HG03565 (cell line): ENCODE measurements at regions not wholly inside any gene's neighbourhood (a gene's known extent, or its start where the extent isn't known, plus 50 kb on each side); places are given as distances from the start of the nearest gene placed in this dataset.

Source experiments
- ATAC-seq: cut with Tn5 transposase; IDR thresholded peaks from one replicate; pipeline ENCODE4 v1.9.1; 2021; ENCODE audit warnings: mild to moderate bottlenecking, moderate library complexity; ENCODE audit not compliant: unreplicated experiment

DNA sequence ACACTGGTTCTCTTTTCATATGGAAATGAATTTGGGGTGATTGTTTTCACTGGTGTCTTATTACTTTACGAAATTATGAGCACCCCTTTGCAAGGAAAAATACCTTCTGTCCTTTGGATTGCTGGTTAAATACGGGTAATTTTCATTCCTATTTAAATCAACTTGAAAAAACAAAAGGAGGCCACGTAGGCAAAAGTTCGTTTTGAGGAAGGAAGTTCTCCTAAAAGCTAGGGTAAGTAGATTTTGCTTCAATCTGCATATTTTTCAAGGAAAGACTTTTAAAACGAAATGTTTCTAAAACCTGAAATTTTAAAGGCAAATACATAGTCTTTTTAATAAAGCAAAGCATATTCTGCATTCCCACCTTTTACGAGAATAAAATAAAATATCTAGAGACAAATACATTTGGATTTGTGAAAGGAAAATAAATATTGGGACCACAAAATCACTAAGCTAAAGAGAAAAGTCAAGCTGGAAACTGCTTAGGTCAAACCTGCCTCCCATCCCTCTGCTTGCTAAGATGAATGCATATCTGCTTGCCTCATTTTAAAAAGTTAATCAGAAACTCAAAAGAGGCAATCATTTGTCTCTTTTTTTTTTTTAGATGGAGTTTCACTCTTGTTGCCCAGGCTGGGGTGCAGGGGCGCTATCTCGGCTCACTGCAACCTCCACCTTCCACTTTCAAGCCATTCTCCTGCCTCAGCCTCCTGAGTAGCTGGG, 70.9 kb upstream of the ETS2 start:
- ATAC-seq: no peak

DNA sequence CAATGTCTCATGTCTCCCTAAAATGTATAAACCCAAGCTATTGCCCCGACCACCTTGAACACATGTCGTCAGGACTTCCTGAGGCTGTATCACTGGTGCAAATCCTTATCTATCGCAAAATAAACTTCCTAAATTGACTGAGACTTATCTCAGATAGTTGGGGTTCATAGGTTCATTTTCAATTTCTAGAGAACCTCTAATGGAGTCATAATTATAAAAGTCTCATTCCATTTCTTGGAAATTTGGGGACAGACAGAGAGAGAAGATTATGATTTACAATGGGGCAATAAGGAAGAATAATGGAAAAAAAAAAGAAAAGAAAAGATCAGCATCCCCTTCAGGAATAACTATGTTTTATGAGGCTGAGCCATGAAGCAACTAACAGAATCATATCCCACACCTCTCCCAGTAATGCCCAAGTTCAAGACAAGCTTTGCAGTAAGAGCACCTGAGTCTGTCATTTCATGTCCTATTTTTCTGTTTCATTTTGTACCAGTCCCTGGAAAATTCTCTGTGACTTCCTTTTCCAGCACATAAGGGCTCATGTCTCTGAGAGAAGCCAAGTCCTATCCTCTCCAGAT, 70.0 kb upstream of the ETS2 start:
- ATAC-seq: no peak

DNA sequence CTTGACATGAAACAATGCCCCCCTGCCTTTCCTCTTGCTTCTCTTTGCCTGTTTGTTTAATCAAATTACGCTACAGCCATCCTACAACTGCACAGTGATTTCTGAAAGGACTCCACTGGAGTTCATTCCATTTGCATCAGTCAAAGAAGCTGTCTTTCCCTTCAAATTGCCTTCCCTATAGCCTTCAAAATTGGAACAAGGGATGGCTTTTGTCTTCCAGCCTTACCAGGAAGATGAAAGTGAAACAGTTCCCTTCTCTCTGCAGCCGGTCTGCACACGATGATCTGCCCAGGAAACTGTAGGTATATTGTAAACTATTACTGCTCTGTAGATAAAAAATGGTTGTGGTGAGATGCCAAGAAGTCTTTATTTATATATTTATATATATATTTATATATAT, 65.6 kb upstream of the ETS2 start:
- ATAC-seq: no peak

DNA sequence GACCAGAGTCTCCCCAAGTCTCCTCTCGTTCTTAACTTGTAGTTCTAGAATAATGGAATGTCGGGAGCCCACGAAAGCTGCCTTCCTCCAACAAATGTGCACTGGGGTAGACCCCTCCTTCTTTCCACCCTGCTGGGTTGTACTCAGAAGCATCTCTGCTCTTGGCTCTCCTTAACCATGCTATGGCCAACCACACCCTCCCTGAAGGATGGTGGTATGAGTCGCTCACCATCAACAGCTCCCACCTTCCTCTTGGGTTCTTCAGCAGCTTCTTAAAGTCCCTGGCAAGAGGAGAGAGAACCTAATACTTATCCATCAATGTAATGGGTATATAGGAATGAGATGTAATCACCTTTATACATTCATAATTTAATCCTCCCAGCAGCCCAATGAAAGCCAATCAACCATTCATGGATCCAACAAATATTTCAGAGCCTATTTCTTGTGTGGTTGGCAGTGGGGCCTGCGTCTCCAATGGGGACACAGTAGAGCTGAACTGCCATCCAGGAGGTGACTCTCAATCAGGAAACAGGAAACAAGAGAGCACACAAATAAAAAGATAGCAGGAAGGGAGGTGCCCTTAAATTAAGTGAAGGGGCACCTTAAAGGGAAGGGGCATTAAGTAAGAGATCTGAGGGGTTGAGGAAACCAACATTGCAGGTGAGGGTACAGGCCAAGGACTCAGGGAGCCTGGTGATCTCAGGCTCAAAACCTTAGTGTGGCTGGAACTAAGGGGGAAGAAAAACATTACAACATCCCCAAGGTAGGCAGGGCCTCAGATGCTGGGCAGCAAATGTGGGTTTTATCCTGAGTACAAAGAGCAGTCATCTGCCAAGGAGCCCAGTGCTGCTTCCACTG, 64.4 kb upstream of the ETS2 start:
- no peak for ATAC-seq

DNA sequence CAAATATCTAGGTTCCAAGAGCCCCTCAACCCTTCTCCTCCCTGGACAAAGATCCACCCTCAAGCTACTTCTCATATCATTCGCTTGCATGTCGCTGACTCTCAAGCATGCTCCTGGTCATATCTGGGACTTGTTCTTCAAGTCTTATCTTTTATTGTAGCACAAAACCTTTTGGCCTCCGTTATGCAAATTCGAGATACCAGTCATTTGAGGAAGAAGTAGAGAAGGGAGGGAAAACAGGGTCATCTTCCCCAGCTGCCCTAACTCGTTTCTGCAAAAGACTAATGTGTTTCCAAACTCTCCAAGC, 63.8 kb upstream of the ETS2 start:
- no peak for ATAC-seq

DNA sequence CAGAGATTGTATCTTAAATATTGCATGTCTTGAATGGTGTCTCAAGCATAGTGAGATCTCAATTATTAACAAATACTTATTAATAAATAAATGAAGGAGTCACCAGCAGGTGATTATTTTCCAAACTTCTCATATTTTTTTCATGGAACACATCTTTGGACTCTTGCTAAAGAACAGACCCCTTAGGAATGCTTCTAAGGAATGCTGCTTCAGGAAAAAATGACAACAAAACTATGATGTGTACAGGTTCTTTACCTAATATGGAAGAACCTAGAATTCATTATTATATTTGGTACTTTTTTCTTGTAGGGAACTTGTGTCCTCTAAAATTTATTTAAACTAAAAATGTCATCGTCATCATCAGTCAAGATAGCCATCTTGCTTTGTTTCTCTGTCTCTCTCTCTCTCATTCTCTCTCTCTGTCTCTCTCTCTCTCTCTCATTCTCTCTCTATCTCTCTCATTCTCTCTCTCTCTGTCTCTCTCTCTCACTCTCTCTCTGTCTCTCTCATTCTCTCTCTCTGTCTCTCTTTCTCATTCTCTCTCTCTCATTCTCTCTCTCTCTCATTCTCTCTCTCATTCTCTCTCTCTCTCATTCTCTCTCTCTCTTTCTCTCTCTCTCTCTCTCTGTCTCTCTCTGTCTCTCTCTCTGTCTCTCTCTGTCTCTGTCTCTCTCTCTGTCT, 63.0 kb upstream of the ETS2 start:
- no peak for ATAC-seq

DNA sequence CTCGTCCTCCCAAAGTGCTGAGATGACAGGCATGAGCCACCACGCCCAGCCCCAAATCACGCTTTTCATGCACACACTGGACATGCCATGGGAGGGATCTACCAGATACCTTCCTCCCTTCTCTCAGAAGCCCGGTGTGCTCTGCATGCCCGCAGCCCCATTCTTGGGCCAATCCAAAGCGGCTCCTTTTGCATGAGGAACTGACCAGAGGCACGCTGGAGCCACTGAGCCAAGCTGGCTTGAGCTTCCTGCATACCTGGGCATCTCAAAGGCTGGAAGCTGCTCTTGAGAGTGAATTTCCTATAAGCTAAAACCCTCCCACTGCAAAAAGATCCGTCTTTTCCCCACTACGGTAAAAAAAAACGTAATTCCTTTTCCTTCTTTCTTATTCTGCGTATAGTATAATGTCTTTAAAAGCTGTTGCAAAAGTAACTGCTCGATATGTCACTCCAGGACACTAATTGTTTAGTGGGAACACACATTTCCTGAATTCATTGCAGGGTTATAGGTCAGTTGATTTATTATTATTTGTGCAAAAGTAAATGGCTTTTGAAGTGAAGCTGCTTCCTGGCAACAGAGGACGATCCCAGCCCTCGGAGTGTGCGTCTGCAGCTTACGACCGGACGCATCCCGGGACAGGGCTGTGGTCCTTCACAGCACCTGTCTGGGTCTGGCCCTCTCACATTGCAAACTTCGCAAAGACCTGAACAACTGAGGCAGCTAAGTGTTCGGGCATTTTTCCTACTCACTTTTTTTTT, 61.8 kb upstream of the ETS2 start:
- no peak for ATAC-seq

DNA sequence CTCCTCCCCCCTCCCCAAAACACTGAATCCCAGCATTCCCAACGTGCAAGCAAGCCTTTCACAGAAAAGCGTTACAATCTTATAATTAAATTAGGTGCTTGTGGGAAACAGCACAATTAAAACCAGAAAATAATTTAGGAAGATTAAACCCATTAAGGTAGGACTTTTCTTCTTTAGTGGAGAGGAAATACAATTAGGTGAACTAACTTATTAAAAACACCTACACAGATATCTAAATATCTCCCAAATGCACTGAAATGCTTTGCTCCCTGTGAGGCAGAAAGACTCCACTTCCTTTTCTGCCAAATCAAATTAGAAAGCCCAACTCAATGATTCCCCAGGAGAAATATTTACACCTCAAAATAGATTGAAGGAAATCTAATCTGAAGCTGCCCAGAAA, 60.9 kb upstream of the ETS2 start:
- no peak for ATAC-seq

DNA sequence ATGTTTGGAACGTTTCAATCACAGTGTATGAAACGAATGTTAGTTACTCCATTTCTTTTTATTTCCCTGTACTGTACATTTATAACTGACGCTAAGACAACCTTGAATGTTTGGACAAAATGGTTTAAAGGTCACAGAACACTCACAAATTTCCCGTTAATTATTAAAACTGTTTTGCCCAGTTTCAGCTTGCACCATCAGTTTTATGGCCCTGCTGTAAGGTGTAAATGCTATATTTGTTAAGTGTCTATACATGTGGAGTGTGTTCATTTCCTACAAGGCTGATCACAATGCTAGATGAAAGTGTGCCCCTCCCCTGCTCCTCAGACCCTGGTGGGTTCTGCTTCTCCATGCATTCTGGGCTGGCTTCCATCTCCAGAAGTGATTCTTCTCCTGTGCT, 57.9 kb upstream of the ETS2 start:
- no peak for ATAC-seq

DNA sequence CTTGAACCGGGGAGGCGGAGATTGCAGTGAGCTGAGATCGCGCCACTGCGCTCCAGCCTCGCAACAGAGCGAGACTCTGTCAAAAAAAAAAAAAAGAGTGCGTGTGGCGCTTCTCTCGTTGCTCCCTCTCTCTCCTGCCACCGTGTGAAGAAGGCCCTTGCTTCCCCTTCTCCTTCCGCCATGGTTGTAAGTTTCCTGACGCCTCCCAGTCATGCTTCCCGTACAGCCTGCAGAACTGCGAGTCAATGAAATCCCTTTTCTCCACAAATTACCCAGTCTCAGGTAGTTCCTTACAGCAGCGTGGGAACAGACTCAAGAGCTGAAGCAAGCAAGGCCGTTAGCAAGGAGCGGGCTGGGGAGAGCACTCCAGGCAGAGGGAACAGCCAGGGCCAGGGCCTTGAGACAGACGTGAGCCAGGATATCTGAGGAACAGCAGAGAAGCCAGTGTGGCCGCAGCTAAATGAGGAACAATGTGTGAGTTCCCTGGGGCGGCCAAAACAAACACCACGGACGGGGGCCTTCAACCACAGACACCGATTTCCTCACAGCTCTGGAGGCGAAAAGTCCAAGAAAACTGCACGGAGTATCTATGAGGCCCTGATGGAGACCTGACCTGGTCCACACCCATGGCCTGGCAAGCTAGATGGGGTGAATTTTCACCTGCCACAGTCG, 54.2 kb upstream of the ETS2 start:
- no peak for ATAC-seq

DNA sequence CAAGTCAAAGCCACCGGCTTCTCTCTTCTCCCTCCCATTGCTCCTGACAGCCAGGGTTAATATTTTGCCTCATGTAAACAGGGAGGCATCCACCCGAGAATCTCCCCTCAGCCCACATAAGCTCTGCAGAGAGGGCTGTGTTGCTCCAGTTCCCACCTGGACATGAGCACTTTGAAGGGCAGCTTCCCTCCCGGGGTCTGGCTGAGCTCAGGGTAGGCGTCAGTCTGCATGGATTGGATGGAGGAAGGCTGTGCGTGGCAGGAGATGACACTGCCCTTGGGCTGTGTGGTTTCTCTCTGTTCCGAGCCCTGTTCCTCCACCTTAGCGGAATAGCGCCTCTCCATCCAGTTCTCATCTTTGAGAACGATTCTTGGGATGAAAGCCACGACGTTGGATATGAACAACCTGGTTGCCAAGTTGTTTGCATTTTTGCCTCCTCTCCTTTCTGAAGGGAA, 53.7 kb upstream of the ETS2 start:
- no peak for ATAC-seq

DNA sequence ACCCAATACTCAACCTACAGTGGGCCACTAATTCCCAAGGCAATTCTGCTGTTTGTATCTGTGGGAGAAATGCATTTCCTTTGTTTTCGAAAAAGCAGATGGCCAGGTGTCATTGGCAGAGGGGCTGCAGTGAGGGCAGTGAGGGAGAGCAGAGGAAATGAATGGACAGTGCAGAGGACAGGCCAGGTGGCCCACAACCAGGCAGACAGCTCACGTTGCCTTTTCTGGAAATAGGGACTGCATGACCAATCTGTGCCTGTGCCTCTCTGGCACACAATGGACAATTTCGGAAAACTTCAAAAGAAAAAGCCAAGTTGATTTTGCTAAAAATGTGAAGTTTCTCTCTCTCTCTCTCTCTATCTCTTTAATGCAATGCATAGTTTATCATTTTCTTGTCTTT, 52.6 kb upstream of the ETS2 start:
- no peak for ATAC-seq

DNA sequence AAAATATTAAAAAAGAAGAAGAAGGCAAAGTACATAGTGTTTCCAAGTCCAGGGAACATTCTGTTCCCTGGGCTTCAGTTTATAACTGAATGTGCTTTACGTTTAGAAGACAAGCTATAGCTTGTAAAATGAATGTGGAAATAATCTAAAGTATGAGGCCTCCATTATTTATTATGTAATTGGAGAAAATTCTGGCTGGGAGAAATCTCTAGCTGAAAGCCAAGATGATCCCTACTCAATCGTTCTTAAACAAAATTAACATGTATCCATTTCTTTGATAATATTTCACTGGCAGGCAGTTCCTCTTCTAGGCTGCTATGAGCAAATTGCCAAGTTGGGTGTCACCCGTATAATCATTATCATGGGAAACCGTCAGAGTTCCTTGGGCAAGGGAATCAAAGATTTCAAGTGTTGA, 52.2 kb upstream of the ETS2 start:
- no peak for ATAC-seq
